OCI-LY7 (cell line): ENCODE measurements at regions not wholly inside any gene's neighbourhood (a gene's known extent, or its start where the extent isn't known, plus 50 kb on each side); places are given as distances from the start of the nearest gene placed in this dataset.

Source experiments
- EZH2phosphoT487 ChIP-seq: fragments of 200-600 bp; sonication (generic); IDR thresholded peaks from 2 replicates; pipeline ENCODE4 v1.6.1; 2018; ENCODE audit warnings: low read depth, borderline replicate concordance, mild to moderate bottlenecking, mixed run types, antibody characterized with exemption, low read length, moderate library complexity, mixed read lengths
- TF ChIP-seq, protein P1 (sequence below): fragments of 200-600 bp; sonication (generic); conservative IDR thresholded peaks from 2 replicates; pipeline ENCODE4 v1.5.1; 2014; ENCODE audit warnings: mild to moderate bottlenecking, antibody characterized with exemption, low read length, moderate library complexity, mixed read lengths

- TF ChIP-seq, protein P1, sequence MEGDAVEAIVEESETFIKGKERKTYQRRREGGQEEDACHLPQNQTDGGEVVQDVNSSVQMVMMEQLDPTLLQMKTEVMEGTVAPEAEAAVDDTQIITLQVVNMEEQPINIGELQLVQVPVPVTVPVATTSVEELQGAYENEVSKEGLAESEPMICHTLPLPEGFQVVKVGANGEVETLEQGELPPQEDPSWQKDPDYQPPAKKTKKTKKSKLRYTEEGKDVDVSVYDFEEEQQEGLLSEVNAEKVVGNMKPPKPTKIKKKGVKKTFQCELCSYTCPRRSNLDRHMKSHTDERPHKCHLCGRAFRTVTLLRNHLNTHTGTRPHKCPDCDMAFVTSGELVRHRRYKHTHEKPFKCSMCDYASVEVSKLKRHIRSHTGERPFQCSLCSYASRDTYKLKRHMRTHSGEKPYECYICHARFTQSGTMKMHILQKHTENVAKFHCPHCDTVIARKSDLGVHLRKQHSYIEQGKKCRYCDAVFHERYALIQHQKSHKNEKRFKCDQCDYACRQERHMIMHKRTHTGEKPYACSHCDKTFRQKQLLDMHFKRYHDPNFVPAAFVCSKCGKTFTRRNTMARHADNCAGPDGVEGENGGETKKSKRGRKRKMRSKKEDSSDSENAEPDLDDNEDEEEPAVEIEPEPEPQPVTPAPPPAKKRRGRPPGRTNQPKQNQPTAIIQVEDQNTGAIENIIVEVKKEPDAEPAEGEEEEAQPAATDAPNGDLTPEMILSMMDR, result no peak
- TF ChIP-seq EZH2phosphoT487, result no peak
Observed at GRCh38 chr1:192958871-192959270, 100.3 kb downstream of the UCHL5 start.
